ENCODE measurements at regions not wholly inside any gene's neighbourhood (a gene's known extent, or its start where the extent isn't known, plus 50 kb on each side); places are given as distances from the start of the nearest gene placed in this dataset.
"Not testable (repeated sequence)": the region's sequence is repeated elsewhere in the genome, so short reads cannot be mapped to it uniquely, and the experiment has no call there.

- not testable (repeated sequence) for DNase-seq (ENCODE audit: extremely low read depth, low read depth)
Measured at GRCh38 chr20:30891400-30891799, 366.1 kb upstream of the DEFB115 start.

DNA sequence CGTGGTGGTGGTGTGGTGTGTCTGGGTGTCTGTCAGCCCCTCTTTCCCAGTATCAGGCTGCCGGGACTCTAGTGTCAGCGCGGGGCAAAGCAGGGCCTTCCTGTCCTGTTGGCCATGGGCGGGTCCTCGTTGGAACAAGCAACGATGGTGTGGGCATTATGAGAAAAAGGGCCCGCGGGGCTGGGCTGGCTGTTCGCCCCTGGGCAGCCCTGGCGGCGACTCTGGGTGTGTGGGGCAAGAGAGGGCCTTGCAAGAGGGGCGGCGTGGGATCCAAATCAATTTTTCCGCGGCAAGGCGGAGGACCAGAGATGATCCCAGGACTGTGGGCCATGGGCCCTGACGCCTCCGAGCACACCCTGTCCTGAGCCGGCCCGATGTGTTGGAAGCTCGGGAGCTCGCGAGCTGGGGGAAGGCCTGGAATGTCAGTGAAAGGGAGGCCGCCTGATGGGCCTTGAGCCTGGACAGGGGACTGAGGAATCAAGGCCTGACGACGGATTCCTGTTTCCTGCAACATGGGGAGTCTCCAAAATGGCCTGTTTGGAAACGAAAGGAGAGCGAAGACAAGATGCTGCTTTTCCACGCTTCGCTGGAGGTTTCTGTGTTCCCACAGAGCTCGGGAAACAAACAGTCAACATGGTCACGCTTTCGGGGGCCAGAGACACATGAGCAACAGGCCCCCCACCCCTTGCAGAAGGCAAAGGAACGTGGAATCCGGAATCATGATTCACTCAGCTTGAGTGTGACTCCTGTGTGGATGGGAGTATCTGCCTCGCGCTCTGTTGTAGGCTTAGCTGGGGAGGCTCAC, 364.7 kb upstream of the DEFB115 start:
- TF ChIP-seq, protein P1, sequence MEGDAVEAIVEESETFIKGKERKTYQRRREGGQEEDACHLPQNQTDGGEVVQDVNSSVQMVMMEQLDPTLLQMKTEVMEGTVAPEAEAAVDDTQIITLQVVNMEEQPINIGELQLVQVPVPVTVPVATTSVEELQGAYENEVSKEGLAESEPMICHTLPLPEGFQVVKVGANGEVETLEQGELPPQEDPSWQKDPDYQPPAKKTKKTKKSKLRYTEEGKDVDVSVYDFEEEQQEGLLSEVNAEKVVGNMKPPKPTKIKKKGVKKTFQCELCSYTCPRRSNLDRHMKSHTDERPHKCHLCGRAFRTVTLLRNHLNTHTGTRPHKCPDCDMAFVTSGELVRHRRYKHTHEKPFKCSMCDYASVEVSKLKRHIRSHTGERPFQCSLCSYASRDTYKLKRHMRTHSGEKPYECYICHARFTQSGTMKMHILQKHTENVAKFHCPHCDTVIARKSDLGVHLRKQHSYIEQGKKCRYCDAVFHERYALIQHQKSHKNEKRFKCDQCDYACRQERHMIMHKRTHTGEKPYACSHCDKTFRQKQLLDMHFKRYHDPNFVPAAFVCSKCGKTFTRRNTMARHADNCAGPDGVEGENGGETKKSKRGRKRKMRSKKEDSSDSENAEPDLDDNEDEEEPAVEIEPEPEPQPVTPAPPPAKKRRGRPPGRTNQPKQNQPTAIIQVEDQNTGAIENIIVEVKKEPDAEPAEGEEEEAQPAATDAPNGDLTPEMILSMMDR (IDR thresholded peaks at IDR 0.05; ENCODE audit: low read depth, low read length), result no peak
- DNase-seq (ENCODE audit: extremely low read depth, low read depth), result no peak

GRCh38 chr20:30893346-30894314, 363.8 kb upstream of the DEFB115 start:
- not testable (repeated sequence) for DNase-seq (ENCODE audit: extremely low read depth, low read depth)

- DNase-seq (ENCODE audit: extremely low read depth, low read depth), result not testable (repeated sequence)
Measured at GRCh38 chr20:30894707-30895353, 362.6 kb upstream of the DEFB115 start.

- DNase-seq (ENCODE audit: extremely low read depth, low read depth), result not testable (repeated sequence)
Measured at GRCh38 chr20:30895354-30895711, 362.1 kb upstream of the DEFB115 start.

GRCh38 chr20:30899370-30900079, 357.9 kb upstream of the DEFB115 start:
- not testable (repeated sequence) for DNase-seq (ENCODE audit: extremely low read depth, low read depth)

- not testable (repeated sequence) for DNase-seq (ENCODE audit: extremely low read depth, low read depth)
Measured at GRCh38 chr20:30900080-30900719, 357.3 kb upstream of the DEFB115 start.

DNA sequence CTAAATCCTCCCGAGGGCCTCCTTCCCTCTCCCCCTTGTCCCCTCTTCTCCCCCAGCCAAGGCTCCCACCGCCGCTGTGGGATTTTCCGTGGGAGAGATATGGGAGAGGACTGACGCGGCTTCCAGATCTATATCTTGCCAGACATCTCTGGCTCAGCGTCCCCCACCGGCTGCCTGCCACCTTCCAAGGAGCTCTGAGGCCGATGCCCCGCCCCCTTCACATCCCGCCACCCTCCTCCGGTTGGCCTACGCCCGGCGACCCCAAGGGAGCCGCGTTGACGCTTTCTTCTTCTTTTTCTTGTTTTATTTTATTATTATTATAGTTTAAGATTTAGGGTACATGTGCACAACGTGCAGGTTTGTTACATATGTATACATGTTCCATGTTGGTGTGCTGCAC, 352.2 kb upstream of the DEFB115 start:
- DNase-seq (ENCODE audit: extremely low read depth, low read depth), result not testable (repeated sequence)

DNA sequence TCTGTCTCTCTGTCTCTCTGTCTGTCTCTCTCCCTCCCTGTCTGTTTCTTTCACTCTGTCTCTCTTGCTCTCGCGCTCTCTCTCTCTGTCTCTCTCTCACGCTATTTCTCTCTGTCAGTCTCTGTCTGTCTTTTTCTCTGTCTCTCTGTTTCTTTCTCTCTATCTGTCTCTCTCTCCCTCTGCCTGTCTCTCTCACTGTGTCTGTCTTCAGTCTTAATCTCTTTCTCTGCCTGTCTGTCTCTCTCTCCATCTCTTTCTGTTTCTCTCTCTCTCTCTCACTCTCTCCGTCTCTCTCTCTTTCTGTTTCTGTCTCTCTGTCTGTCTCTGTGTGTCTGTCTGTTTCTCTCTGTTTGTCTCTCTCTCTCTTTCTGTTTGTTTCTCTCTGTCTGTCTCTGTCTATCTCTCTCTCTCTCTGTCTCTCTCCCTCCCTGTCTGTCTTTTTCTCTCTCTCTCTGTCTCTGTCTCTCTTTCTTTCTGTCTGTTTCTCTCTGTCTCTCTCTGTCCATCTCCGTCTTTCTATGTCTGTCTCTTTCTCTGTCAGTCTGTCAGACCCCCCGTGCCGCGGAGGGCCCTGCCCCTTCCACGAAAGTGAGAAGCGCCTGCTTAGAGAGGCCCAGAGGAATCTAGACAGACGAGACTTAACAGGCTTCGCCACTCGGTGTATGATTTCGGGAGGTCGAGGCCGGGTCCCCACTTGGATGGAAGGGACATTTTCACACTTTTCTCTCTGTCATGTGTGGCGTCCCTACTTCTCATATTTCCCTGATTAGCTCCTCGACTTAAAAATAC, 346.3 kb upstream of the DEFB115 start:
- TF ChIP-seq, protein P1 (IDR thresholded peaks at IDR 0.05; ENCODE audit: low read depth, low read length), result no peak
- no peak for DNase-seq (ENCODE audit: extremely low read depth, low read depth)

GRCh38 chr20:30911832-30912660, 345.4 kb upstream of the DEFB115 start:
- not testable (repeated sequence) for DNase-seq (ENCODE audit: extremely low read depth, low read depth)

GRCh38 chr20:30912661-30913026, 344.8 kb upstream of the DEFB115 start:
- not testable (repeated sequence) for DNase-seq (ENCODE audit: extremely low read depth, low read depth)

DNA sequence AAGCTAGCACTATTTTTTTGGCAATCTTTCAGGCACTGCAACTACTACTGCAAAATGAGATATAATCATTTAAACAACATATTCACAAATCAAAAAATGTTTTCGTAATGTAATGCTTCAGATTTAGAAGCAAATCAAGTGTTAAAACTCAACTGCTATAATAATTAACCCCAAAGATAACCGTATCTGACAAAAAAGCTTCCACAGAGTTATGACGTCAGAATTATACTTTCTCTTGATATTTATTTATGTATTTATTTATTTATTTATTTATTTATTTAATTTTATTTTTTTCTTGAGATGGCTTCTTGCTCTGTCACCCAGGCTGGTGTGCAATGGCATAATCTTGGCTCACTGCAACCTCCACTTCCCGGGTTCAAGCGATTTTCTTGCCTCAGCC, 341.1 kb upstream of the DEFB115 start:
- DNase-seq (ENCODE audit: extremely low read depth, low read depth), result not testable (repeated sequence)

Measured in AG09319 (cell line).